Stimulated activated CD8-positive, alpha-beta memory T cell treated with anti-CD3 and anti-CD28 coated beads, Interleukin-12 subunit alpha, Interleukin-12 subunit beta, amount 100 ng/mL, for 24 hours (primary cell): ENCODE measurements at regions not wholly inside any gene's neighbourhood (a gene's known extent, or its start where the extent isn't known, plus 50 kb on each side); places are given as distances from the start of the nearest gene placed in this dataset.
"Not testable (repeated sequence)": the region's sequence is repeated elsewhere in the genome, so short reads cannot be mapped to it uniquely, and the experiment has no call there.

Experiments used
- DNase-seq: peaks from one replicate; pipeline ENCODE4 v3.0.0-alpha.2; 2020; ENCODE audit errors: extremely low read depth

GRCh38 chr3:106858321-106858720 lies 518.9 kb upstream of the CCDC54 start:
- not testable (repeated sequence) for DNase-seq

- DNase-seq = no peak
Measured at GRCh38 chr3:106860182-106860581, 517.1 kb upstream of the CCDC54 start.

DNA sequence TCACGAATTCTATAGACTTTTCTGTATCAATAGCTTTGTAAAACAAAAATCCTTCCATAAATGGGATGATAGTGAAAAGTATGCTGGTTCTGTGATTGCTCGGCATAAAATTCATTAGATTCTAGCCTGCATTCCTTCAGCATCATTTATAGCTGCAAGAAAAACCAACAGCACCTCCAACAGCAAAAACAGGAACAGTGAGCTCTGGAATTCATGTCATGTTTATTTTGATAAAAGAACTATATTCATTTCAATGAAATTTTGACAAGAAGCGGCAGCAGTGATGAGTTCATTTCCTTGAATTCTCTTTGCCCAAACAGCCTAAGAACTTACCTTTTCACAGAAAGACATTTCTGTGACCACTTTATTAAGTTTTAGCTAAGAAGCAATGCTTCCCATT lies 515.2 kb upstream of the CCDC54 start:
- no peak for DNase-seq

- no peak for DNase-seq
Measured at GRCh38 chr3:106877627-106878026, 499.6 kb upstream of the CCDC54 start.

DNA sequence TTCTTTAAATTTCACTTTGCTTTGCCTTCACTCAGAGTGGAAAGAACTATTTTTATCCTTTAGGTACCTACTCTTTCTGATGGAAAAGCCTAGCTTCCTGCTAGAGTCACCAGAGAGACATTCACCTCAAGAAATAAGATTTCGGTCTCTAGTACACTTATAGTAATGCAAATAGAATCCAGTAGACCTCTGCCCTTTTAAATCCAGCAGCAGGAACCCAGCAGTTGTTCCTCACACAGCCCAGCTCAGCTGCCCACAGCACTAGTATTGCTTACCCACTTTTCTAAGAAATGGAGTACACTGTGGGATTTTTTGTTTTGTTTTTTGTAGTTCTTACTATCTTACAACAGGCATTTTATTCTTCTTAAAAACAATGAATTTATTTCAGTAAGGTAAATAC lies 497.0 kb upstream of the CCDC54 start:
- DNase-seq = no peak

DNA sequence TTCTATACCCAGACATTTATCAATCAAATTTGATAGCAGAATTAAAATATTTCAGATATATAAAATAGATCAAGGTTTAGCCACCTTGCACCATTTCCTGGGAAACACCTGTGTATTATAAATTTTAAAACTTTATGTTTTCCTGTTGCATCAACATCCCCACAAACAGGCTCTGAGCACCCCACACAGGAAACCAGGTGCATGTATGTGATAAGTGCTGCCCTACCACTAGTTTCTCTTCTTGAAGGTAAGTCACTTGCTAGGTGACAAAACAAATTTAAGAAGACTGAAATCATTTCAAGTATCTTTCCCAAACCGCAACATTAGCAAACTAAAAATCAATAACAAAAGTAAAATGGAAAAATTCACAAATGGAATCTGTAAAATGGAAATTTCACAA lies 496.1 kb upstream of the CCDC54 start:
- no peak for DNase-seq

- no peak for DNase-seq
Measured at GRCh38 chr3:106882297-106882696, 494.9 kb upstream of the CCDC54 start.

DNA sequence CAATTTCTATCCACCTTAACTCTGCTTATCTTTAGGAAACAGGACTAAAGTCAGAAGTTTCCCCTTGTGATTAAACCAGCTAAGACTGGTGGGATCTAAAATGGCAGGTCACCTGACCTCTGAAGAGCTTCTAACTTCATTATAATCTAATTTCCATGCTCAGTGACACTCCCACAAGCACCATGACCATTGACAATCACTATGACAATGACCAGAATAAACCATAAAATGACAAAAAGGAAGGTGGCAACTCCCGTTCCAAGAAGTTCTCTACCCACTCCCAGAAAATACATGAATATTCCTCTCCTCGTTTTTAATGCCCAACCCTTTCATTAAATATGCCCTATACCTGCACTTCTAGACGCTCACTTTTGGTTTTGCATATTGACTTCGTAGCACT lies 471.2 kb upstream of the CCDC54 start:
- no peak for DNase-seq

DNA sequence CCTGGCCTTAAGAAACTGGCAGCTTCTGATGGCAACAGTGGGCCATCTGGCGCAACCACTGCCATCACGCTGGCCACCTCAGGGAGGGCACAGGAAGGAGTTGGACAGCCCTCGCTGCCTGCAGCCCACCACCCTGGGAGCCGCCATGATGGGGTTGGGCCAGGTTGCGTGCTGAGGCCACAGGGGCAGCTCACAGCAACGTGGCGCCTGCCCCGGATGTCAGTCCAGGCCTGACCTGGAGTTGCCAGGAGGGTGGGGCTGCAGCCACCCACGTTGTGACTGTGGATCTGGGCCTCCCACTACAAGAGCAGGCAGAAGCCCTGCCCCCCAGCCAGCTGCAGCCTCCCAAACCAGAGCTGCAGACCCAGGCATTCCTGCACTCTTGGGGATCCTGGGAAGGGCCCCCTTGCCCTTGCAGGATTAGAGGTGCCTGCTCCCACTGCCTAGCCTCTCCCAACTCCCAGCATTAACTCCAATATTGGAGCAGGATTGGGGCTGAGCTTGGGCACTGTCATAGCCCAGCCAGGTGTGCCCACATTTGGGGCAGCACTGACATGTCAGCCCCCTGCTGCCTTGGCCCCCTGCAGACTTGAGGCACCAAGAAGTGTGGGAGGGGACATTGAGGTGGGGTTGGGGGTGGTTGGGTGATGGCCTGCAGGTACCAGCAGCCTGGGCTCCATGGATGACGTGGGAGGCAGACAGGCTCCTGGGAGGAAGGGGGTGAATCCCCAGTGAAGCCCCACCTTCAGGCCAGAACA lies 468.9 kb upstream of the CCDC54 start:
- no peak for DNase-seq

DNA sequence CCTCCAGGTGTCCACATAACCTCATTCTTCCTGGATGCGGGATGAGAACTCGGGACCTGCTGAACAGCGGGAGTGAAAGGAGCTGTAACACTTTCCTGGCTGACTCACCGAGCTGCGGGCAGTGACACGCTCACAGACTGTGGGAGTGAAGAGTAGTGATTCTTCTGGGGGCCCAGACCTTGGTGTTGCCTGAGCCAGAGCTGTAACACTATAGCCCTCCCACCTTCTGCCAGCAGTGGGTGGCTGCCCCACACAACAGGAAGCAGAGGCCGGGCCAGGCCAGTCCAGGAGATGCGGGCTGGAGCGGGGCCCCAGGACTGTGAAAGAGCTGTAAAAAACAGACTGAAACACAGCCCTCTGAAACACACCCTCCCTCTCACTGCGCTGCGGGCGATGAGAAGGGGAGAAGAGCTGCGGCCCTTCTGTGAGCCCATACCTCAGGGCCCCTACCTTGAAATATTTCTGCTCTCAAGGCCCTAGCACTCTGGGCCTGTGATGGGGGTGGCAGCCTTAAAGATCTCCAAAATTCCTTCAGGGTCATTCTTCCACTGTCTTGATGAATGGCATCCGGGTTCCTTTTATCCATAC lies 464.0 kb upstream of the CCDC54 start:
- no peak for DNase-seq

DNA sequence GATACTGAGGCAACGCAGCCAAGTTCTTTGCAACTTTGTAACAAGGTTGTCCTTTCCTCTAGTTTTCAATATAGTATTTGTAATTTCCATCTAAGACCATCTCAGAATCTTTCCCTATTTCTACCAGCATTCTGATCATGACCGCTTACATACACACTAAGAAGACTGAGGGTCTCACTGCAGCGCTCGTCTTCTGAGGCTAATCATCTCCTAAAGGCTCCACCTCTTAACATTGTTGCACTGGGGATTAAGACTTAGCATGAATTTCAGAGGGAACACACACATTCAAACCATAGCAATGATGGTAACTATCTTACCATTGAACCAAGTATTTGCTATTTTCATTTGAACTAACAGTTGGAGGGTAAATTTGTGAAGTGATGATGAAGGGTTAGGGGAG lies 463.3 kb upstream of the CCDC54 start:
- DNase-seq = no peak

DNA sequence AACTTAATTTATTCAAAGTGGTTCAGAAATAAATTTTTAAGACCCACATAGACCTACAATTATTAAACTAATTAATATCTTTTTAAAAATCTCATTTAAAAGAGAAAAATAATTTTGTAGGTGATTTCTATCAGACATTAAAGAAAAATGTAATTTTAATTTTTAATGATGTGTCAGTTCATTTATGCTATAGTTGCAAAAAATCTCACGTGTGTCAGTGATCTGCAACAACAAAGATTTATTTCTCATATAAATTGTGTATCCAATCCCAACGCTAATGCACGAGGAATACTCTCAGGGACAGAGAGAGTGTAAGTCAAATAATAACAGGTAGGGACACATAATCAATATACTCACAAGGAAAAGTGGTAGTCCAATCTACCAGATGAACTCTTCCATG lies 456.6 kb upstream of the CCDC54 start:
- no peak for DNase-seq

DNA sequence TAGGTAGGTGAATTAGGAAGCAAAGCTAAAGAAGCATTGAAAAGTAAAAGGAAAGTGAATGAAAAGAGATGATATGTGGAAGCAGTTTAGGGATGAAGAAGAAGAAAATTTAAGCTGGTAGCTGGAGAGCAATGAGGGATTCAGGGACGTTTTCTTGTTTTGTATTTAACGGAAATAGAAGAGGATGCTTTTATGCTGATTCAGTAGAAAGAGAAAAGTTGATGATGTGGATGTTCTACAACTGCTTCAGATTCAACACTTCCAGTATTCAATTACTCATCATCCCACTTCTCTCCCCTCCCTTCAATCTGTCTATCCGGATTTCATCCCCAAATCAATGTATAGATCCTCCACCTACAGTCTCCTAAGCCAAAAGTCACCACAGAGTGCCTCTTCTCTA lies 448.2 kb upstream of the CCDC54 start:
- no peak for DNase-seq

DNA sequence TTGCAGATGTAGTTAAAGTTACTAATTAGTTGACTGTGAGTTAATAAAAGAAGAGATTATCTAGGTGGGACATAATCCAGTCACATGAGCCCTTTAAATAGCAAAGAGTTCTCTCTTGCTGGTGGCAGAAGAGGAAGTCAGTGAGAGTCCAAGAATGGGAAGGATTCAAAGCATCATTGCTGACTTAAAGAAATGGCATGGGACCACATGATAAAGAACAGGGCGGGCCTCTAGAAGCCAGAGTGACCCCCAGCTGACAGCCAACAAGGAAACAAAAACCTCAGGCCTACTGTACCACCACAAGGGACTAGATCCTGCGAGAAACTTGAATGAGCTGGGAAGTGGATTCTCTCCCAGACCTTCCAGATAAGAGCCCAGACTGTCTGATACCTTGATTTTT lies 447.2 kb upstream of the CCDC54 start:
- no peak for DNase-seq

- DNase-seq = no peak
Measured at GRCh38 chr3:106931904-106932303, 445.3 kb upstream of the CCDC54 start.

GRCh38 chr3:106936337-106936736 lies 440.9 kb upstream of the CCDC54 start:
- DNase-seq = no peak

GRCh38 chr3:106942051-106942450 lies 435.2 kb upstream of the CCDC54 start:
- DNase-seq = no peak

- DNase-seq = no peak
Measured at GRCh38 chr3:106943071-106943470, 434.2 kb upstream of the CCDC54 start.

- DNase-seq = no peak
Measured at GRCh38 chr3:106945435-106945834, 431.8 kb upstream of the CCDC54 start.

DNA sequence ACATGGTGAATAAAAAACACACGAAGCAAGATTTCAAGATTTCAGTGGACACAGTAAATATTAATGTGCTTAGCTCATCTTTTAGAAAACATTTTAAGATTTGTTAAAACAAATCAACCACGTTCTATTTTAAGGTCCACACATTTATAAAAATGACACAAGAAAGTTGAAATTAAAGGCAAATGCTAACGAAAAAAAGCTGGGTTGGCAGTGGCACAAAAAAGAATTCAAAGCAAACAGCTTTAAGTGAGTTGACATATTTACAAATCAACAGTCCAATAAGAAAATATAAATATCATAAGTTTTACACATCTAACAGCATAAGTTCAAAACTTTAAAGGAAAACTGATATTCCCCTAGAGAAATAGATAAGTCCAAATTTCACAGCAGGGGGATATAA lies 430.4 kb upstream of the CCDC54 start:
- DNase-seq = no peak

DNA sequence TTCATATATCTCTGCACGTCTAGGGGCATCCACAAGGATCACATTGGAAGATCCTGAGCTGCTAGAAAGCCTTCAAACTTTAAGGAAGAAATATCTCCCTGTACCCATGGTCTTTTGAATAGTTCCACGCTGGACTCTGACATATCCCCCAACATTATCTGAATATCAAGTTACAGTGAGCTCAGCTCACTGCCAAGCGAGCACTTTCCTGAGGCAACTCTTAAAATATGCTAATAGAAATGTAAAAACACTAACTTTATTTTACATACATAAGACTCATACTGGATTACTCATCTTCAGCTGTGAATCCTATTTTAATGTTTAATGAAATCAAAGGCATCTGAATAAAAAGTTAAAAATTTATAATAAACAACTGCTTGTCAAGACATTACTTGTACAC lies 420.2 kb upstream of the CCDC54 start:
- no peak for DNase-seq

DNA sequence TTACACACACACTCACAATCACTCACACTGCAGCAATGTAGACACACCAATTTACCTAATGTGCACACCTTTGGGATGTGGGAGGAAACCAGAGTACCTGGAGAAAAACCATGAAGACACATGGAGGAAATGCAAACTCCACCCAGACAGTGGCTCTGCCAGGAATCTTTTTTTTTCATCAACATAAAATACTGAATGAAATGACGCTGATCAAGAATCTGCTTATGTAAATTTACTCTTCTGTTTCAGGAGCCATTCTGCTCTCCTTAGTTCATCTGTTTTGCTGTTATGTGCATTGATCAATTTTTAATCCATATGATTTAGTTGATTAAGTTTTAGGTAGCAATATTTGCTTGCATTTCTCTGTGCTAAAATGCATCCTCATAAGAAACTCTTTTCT lies 414.2 kb upstream of the CCDC54 start:
- no peak for DNase-seq

- DNase-seq = no peak
Measured at GRCh38 chr3:106963442-106963841, 413.8 kb upstream of the CCDC54 start.

DNA sequence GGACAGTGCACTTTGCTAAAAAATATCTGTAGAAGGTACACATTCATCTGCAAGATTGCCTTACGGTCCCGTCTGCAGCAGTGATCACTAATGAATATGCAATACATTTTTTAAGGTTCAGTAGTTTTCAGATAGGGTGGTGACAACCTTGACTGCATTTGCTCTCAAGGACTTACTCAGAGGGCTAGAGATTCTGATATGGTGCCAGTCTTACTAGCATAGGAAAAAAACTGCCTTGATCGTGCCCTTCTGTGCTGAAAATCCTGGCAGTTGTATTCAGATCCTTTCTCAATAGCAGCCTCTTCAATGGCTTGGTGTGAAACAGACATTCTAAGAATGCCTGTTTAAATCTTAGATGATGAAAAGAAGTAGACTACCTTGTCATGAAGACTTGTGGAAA lies 411.9 kb upstream of the CCDC54 start:
- DNase-seq = no peak
